Spleen (tissue), 11 donors: ENCODE measurements at regions not wholly inside any gene's neighbourhood (a gene's known extent, or its start where the extent isn't known, plus 50 kb on each side); places are given as distances from the start of the nearest gene placed in this dataset.

Experiments used
- DNase-seq: peaks from one replicate; pipeline ENCODE4 v3.0.0-alpha.2; 2020
- H3K27ac ChIP-seq, 8 donors: fragments of 200-600 bp; sonication (generic) in 7 of 8; 1 replicate in 4 of 8; 2 replicates in 4 of 8; pipeline versions ENCODE4 v1.5.0 to v1.8.0; 2016 to 2021; ENCODE audit warnings: inconsistent platforms in 4 of 8, mild to moderate bottlenecking in 4 of 8, moderate library complexity in 1 of 8
- H3K27me3 ChIP-seq, 7 donors: fragments of 200-600 bp; sonication (generic) in 6 of 7; replicated peaks in 1 of 7; 1 replicate in 4 of 7; 2 replicates in 3 of 7; pipeline versions ENCODE4 v1.5.0 to v1.8.0; 2016 to 2021; ENCODE audit warnings: inconsistent platforms in 3 of 7, mild to moderate bottlenecking in 1 of 7
- H3K36me3 ChIP-seq, 6 donors: fragments of 200-600 bp; sonication (generic) in 5 of 6; 1 replicate in 4 of 6; 2 replicates in 2 of 6; pipeline versions ENCODE4 v1.5.0 to v1.8.0; 2016 to 2021; ENCODE audit warnings: inconsistent platforms in 2 of 6
- H3K4me1 ChIP-seq, 6 donors: fragments of 200-600 bp; sonication (generic) in 5 of 6; 1 replicate in 3 of 6; 2 replicates in 3 of 6; pipeline versions ENCODE4 v1.5.0 to v1.8.0; 2016 to 2021; ENCODE audit warnings: inconsistent platforms in 3 of 6
- H3K4me3 ChIP-seq, 8 donors: fragments of 200-600 bp; sonication (generic) in 7 of 8; 1 replicate in 4 of 8; 2 replicates in 4 of 8; pipeline versions ENCODE4 v1.5.0 to v1.8.0; 2016 to 2021; ENCODE audit warnings: inconsistent platforms in 4 of 8, mild to moderate bottlenecking in 4 of 8, moderate library complexity in 2 of 8
- H3K9me3 ChIP-seq, 8 donors: fragments of 200-600 bp; sonication (generic) in 7 of 8; 1 replicate in 4 of 8; 2 replicates in 4 of 8; pipeline versions ENCODE4 v1.5.0 to v1.8.0; 2016 to 2021; ENCODE audit warnings: inconsistent platforms in 4 of 8
- CTCF ChIP-seq, 11 experiments: fragments of 200-600 bp in 7 of 11; fragments of 450-650 bp in 4 of 11; sonication (generic) in 4 of 11; IDR thresholded peaks in 8 of 11; conservative IDR thresholded peaks in 3 of 11; 1 replicate in 7 of 11; 2 replicates in 4 of 11; pipeline versions ENCODE4 v1.4.0 to v1.8.0; 2016 to 2021; ENCODE audit warnings: antibody characterized with exemption in 11 of 11, inconsistent platforms in 4 of 11, mild to moderate bottlenecking in 1 of 11
- POLR2A ChIP-seq, 3 donors: fragments of 450-650 bp; IDR thresholded peaks; one replicate each; pipeline ENCODE4 v1.5.1; 2017; ENCODE audit warnings: antibody characterized with exemption in 3 of 3, mild to moderate bottlenecking in 1 of 3
- POLR2AphosphoS5 ChIP-seq, 3 donors: sonication (generic); formaldehyde crosslinking; IDR thresholded peaks; one replicate each; pipeline ENCODE4 v1.5.1; 2017; ENCODE audit warnings: antibody characterized with exemption in 3 of 3
- WGBS, 5 donors: extraction: QIAGEN DNeasy Blood & Tissue Kit in 3 of 5; methylation state at CpG; one replicate each; pipeline versions ENCODE4 v1.1.5 to v1.1.7; 2013 to 2018; 5-methylcytosine and 5-hydroxymethylcytosine counted together
- intact Hi-C: fragments of 100-400 bp; cut with DNase I; formaldehyde crosslinking; loops from one replicate; pipeline ENCODE4 v1.15.0; 2023; ENCODE audit warnings: low total_unique reads
- donor health status: healthy with polysubstance abuse.
- donor health status: DM: no; HTN: no; CAD: no; lungs with moderate emphysema.
- donor health status: DM: no; HTN: no; CAD: no.
- donor health status: Bipolar disorder and iron deficiency.
- donor health status: healthy.
- donor health status: DM: no; HTN: no; CAD: no.
- donor health status: DM: yes; HTN: yes; CAD: no.

GRCh38 chr2:223431479-223431878 is 170.7 kb downstream of the SCG2 start:
- DNase-seq, result no peak
- no peak for TF ChIP-seq POLR2A (IDR thresholded peaks at IDR 0.05)
- TF ChIP-seq POLR2AphosphoS5 (IDR thresholded peaks at IDR 0.05), result no peak
- no peak for TF ChIP-seq CTCF (IDR thresholded peaks at IDR 0.05 in 8 of 11, conservative IDR thresholded peaks at IDR 0.05 in 3 of 11)
- H3K27me3 ChIP-seq, result no peaks in the 10 kb centered on the region
- intact Hi-C loops, result no loop called here
- no peak overlapping the region for H3K4me3 ChIP-seq
- no peaks in the 10 kb centered on the region for H3K36me3 ChIP-seq
- 50 to 66% (median 59%) methylated on average over 1 of the region's 1 CpG for WGBS, 5 donors
- H3K27ac ChIP-seq, result no peak overlapping the region
- no peaks in the 10 kb centered on the region for H3K4me1 ChIP-seq
- peaks cover 0 to 5% (median 0%) of the 10 kb centered on the region in 8 donors for H3K9me3 ChIP-seq

GRCh38 chr2:223433461-223433860 is 168.7 kb downstream of the SCG2 start:
- no peak overlapping the region for H3K4me3 ChIP-seq
- 77 to 89% (median 84%) methylated on average over 5 of the region's 5 CpGs for WGBS, 5 donors
- H3K36me3 ChIP-seq, result no peaks in the 10 kb centered on the region
- intact Hi-C loops, result no loop called here
- H3K9me3 ChIP-seq, result no peaks in the 10 kb centered on the region
- H3K4me1 ChIP-seq, result no peaks in the 10 kb centered on the region
- H3K27me3 ChIP-seq, result no peaks in the 10 kb centered on the region
- no peak overlapping the region for H3K27ac ChIP-seq
- no peak for DNase-seq
- TF ChIP-seq CTCF (IDR thresholded peaks at IDR 0.05 in 8 of 11, conservative IDR thresholded peaks at IDR 0.05 in 3 of 11) (no peak), POLR2A (IDR thresholded peaks at IDR 0.05) (no peak)

GRCh38 chr2:223437788-223438187 is 164.4 kb downstream of the SCG2 start:
- H3K4me3 ChIP-seq, result no peak overlapping the region
- no peak for TF ChIP-seq CTCF (IDR thresholded peaks at IDR 0.05 in 8 of 11, conservative IDR thresholded peaks at IDR 0.05 in 3 of 11)
- TF ChIP-seq POLR2AphosphoS5 (IDR thresholded peaks at IDR 0.05), result no peak
- TF ChIP-seq POLR2A (IDR thresholded peaks at IDR 0.05), result no peak

GRCh38 chr2:223439184-223439583 is 163.0 kb downstream of the SCG2 start:
- H3K4me1 ChIP-seq, result no peaks in the 10 kb centered on the region
- intact Hi-C loops, result no loop called here
- TF ChIP-seq POLR2AphosphoS5 (IDR thresholded peaks at IDR 0.05) (no peak), CTCF (IDR thresholded peaks at IDR 0.05 in 8 of 11, conservative IDR thresholded peaks at IDR 0.05 in 3 of 11) (no peak), POLR2A (IDR thresholded peaks at IDR 0.05) (no peak)
- no peak overlapping the region for H3K27ac ChIP-seq
- H3K36me3 ChIP-seq, result no peaks in the 10 kb centered on the region
- 48 to 74% (median 63%) methylated on average over 1 of the region's 1 CpG for WGBS, 5 donors
- H3K4me3 ChIP-seq, result no peak overlapping the region
- no peaks in the 10 kb centered on the region for H3K27me3 ChIP-seq
- DNase-seq, result no peak
- no peaks in the 10 kb centered on the region for H3K9me3 ChIP-seq

More at GRCh38 chr2:223437788-223438187, 164.4 kb downstream of the SCG2 start:
- no peaks in the 10 kb centered on the region for H3K36me3 ChIP-seq
- no peak for DNase-seq
- WGBS, 5 donors, result 73 to 88% (median 82%) methylated on average over 4 of the region's 4 CpGs
- intact Hi-C loops, result no loop called here
- H3K27me3 ChIP-seq, result no peaks in the 10 kb centered on the region
- H3K9me3 ChIP-seq, result no peaks in the 10 kb centered on the region
- no peaks in the 10 kb centered on the region for H3K4me1 ChIP-seq
- no peak overlapping the region for H3K27ac ChIP-seq
